ENCODE measurements at regions not wholly inside any gene's neighbourhood (a gene's known extent, or its start where the extent isn't known, plus 50 kb on each side); places are given as distances from the start of the nearest gene placed in this dataset.

DNA sequence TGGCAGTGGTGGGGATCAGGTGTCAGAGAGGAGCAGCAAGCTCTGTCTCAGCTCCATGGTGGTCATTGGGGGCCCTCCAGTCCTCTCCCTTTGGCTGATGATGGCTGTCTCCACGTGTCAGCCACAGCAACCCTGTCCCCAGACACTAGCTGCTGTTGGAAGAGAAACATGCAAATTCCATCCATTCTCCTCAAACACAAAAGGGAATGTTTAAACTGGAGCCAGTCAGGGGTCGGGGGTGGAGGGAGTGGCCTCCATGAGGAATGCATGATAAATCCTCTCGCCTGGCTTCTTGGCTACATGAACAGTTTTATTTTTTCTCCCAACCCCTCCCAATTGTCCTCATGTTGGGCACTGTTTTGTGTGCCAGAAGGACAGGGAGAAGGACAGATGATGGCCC, 86.4 kb downstream of the EDN3 start:
- TF ChIP-seq, protein P1, sequence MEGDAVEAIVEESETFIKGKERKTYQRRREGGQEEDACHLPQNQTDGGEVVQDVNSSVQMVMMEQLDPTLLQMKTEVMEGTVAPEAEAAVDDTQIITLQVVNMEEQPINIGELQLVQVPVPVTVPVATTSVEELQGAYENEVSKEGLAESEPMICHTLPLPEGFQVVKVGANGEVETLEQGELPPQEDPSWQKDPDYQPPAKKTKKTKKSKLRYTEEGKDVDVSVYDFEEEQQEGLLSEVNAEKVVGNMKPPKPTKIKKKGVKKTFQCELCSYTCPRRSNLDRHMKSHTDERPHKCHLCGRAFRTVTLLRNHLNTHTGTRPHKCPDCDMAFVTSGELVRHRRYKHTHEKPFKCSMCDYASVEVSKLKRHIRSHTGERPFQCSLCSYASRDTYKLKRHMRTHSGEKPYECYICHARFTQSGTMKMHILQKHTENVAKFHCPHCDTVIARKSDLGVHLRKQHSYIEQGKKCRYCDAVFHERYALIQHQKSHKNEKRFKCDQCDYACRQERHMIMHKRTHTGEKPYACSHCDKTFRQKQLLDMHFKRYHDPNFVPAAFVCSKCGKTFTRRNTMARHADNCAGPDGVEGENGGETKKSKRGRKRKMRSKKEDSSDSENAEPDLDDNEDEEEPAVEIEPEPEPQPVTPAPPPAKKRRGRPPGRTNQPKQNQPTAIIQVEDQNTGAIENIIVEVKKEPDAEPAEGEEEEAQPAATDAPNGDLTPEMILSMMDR (IDR thresholded peaks at IDR 0.05), result no peak
- TF ChIP-seq POLR2A (IDR thresholded peaks at IDR 0.05), result no peak

Data from Peyer's patch (tissue), 4 donors.